Muscle of back (tissue), 3 donors: ENCODE measurements at regions not wholly inside any gene's neighbourhood (a gene's known extent, or its start where the extent isn't known, plus 50 kb on each side); places are given as distances from the start of the nearest gene placed in this dataset.
"Not testable (repeated sequence)": the region's sequence is repeated elsewhere in the genome, so short reads cannot be mapped to it uniquely, and the experiment has no call there.

ENCODE experiments used
- DNase-seq, 3 donors: peaks; one replicate each; pipeline versions ENCODE4 v3.0.0 to v3.0.0-alpha.2; 2013

- DNase-seq = no peak
These were observed 76.4 kb downstream of the PHAX start for GRCh38 chr5:126677121-126677520.

- peak; percentile 10 to 45 (median 17) for DNase-seq
These were observed 79.6 kb downstream of the PHAX start for GRCh38 chr5:126680191-126680817.

GRCh38 chr5:126681314-126681713 lies 80.6 kb downstream of the PHAX start:
- not testable (repeated sequence) for DNase-seq

GRCh38 chr5:126681970-126682369 lies 81.2 kb downstream of the PHAX start:
- DNase-seq = peak in 1 of 3 donors; percentile 9

- DNase-seq = no peak
These were observed 82.1 kb downstream of the PHAX start for GRCh38 chr5:126682856-126683255.

GRCh38 chr5:126683912-126684311 lies 83.2 kb downstream of the PHAX start:
- no peak for DNase-seq

- DNase-seq = not testable (repeated sequence)
These were observed 84.1 kb downstream of the PHAX start for GRCh38 chr5:126684656-126685442.

- DNase-seq = peak in 1 of 3 donors; percentile 20
These were observed 85.8 kb downstream of the PHAX start for GRCh38 chr5:126686451-126687126.

- DNase-seq = no peak
These were observed 84.0 kb upstream of the LMNB1 start for GRCh38 chr5:126692971-126693370.

GRCh38 chr5:126693806-126694205 lies 83.1 kb upstream of the LMNB1 start:
- DNase-seq = no peak

- no peak for DNase-seq
These were observed 82.5 kb upstream of the LMNB1 start for GRCh38 chr5:126694403-126694802.

- DNase-seq = no peak
These were observed 81.8 kb upstream of the LMNB1 start for GRCh38 chr5:126695091-126695490.

GRCh38 chr5:126707080-126707479 lies 69.9 kb upstream of the LMNB1 start:
- DNase-seq = no peak

- DNase-seq = no peak
These were observed 61.2 kb upstream of the LMNB1 start for GRCh38 chr5:126715765-126716164.

GRCh38 chr5:126716861-126717260 lies 60.1 kb upstream of the LMNB1 start:
- no peak for DNase-seq

GRCh38 chr5:126718236-126718868 lies 58.6 kb upstream of the LMNB1 start:
- DNase-seq = no peak

- DNase-seq = no peak
These were observed 56.6 kb upstream of the LMNB1 start for GRCh38 chr5:126720369-126720768.

- DNase-seq = no peak
These were observed 53.3 kb upstream of the LMNB1 start for GRCh38 chr5:126723643-126724042.
